Omental fat pad (tissue), 3 donors: ENCODE measurements at regions not wholly inside any gene's neighbourhood (a gene's known extent, or its start where the extent isn't known, plus 50 kb on each side); places are given as distances from the start of the nearest gene placed in this dataset.

Source experiments
- ATAC-seq: fragments of 150-250 bp; one replicate; pipeline ENCODE4 v1.9.1; 2016; ENCODE audit warnings: mild to moderate bottlenecking, moderate library complexity; ENCODE audit not compliant: low FRiP score
- DNase-seq: peaks from one replicate; pipeline ENCODE4 v3.0.0-alpha.2; 2019; ENCODE audit warnings: low spot score
- TF ChIP-seq, protein P1 (sequence below), 3 donors: fragments of 450-650 bp; IDR thresholded peaks; one replicate each; pipeline ENCODE4 v1.5.1; 2016 to 2017; ENCODE audit warnings: antibody characterized with exemption in 3 of 3, mild to moderate bottlenecking in 3 of 3, moderate library complexity in 2 of 3

DNA sequence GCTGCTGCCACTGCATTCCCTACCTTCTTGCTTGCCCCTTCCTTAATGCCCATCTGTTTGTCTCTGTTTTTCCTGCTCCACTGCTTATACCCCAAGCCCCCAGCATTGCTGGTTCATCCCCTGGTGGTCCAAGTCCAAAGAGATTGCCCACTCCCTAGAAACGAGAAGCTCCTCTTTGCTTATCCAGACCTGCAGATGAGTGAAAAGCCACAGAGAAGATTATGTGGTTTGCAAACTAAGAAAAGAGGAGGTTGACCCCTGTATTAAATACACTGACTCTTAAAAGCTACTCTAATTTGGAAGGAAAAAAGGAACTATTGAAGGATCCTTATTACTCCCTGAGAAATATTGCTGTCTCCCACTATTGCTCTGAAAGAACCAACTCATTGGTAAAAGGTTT is 146.8 kb upstream of the RAB4A start:
- DNase-seq (no peak), ATAC-seq (no peak)
- TF ChIP-seq, protein P1, sequence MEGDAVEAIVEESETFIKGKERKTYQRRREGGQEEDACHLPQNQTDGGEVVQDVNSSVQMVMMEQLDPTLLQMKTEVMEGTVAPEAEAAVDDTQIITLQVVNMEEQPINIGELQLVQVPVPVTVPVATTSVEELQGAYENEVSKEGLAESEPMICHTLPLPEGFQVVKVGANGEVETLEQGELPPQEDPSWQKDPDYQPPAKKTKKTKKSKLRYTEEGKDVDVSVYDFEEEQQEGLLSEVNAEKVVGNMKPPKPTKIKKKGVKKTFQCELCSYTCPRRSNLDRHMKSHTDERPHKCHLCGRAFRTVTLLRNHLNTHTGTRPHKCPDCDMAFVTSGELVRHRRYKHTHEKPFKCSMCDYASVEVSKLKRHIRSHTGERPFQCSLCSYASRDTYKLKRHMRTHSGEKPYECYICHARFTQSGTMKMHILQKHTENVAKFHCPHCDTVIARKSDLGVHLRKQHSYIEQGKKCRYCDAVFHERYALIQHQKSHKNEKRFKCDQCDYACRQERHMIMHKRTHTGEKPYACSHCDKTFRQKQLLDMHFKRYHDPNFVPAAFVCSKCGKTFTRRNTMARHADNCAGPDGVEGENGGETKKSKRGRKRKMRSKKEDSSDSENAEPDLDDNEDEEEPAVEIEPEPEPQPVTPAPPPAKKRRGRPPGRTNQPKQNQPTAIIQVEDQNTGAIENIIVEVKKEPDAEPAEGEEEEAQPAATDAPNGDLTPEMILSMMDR (IDR thresholded peaks at IDR 0.05), result no peak

GRCh38 chr1:229124520-229125124 is 146.3 kb upstream of the RAB4A start:
- DNase-seq (no peak), ATAC-seq (no peak)
- TF ChIP-seq, protein P1 (IDR thresholded peaks at IDR 0.05), result no peak

DNA sequence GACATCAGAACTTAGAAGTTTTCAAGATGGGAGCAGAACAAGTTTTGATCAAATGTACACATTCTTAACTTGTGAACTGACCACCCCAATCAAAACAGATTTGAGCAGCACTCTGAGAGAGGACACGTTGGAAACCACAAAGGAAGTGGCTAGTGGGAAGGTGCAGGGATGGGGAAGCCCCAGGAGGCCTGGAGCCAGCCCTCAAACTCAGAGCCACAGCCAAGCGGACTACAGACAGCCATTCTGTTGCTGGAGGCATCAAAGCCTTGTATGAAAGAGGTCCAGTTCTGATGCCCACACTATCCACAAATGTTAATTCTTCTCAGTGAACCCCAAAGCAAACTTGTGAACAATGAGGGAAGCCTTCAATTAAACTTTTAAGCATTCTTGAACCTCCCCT is 143.6 kb upstream of the RAB4A start:
- no peak for DNase-seq
- TF ChIP-seq, protein P1 (IDR thresholded peaks at IDR 0.05), result no peak
- no peak for ATAC-seq

DNA sequence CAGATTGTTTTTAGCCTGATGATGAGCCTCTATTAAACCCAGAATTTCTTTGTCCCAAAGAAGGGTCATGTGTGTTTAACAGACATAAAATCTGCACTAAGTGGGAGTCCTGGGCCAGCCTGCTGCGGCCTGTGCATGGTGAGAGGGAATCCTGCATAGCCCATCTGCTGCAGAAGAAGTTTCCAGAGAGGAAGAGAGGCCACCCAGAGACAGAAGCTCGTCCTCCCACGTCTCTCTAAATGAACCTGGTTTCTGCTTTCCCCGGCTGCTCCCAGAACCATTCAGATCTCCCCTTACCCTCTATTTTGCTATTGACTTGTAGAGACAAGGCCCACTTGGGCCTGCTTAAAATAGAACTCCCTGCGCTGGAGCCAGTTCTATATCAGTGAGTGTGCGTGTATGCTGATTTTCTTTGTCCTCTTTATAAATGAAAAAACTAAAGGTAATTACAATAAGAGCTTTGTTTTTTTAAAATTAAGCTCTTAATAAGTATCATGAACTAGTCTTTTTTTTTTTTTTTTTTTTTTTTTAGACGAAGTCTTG is 142.8 kb upstream of the RAB4A start:
- ATAC-seq (no peak), DNase-seq (no peak)
- TF ChIP-seq, protein P1 (IDR thresholded peaks at IDR 0.05), result no peak

DNA sequence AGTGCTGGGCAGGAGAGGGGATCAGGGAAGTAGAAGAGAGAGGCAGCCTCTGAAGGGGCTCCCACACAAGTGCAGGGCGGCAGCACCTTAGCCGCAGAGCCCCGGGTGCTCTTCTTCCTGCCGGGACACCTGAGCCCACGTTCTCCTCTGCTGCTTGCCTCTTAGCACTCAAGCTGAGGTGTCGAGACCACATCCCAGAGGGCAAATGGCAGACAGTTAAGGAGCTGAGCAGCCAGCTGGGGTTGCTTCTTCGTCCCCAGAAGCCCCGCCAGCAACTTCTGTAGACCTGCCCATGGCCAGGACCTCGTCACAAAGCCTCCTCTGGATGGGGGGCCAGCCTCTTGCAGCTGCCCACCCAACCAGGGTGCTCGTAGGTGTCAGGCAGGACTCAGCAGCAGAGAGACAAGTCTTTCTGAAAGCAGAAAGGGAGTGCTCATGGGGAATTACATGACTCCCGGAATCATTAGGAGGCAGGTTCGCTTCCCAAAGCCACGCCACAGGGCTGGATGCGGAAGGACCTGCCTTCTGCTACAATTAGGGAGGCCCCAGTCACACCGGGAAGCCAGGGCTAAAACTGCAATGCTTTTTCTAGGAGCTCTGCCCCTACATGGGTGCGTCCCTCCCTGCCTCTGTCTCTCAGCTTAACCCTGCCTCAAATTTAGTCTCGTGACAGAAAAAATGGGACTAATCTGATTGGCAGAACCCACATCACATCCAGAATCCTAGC is 141.4 kb upstream of the RAB4A start:
- no peak for ATAC-seq
- no peak for DNase-seq

GRCh38 chr1:229130028-229130668 is 140.8 kb upstream of the RAB4A start:
- no peak for ATAC-seq
- TF ChIP-seq, protein P1 (IDR thresholded peaks at IDR 0.05), result no peak
- no peak for DNase-seq

More for the DNA sequence above, 141.4 kb upstream of the RAB4A start:
- TF ChIP-seq, protein P1 (IDR thresholded peaks at IDR 0.05), result no peak
